Fibroblast of lung (primary cell): ENCODE measurements at regions not wholly inside any gene's neighbourhood (a gene's known extent, or its start where the extent isn't known, plus 50 kb on each side); places are given as distances from the start of the nearest gene placed in this dataset.

Experiments
- DNase-seq, 2 donors: peaks; one replicate each; pipeline versions ENCODE4 v3.0.0 to v3.0.0-alpha.2; 2010; ENCODE audit warnings: low read depth in 2 of 2
- H2AFZ ChIP-seq: 2 replicates; pipeline ENCODE4 v1.5.1; 2012; ENCODE audit warnings: low read length, control low read depth, inconsistent platforms
- H3K27ac ChIP-seq: 2 replicates; pipeline ENCODE4 v1.5.1; 2011; ENCODE audit warnings: low read length, control low read depth; ENCODE audit not compliant: insufficient read depth
- H3K27me3 ChIP-seq: 2 replicates; pipeline ENCODE4 v1.5.1; 2011; ENCODE audit warnings: mild to moderate bottlenecking, low read length; ENCODE audit not compliant: control insufficient read depth, insufficient read depth
- H3K36me3 ChIP-seq: 2 replicates; pipeline ENCODE4 v1.5.1; 2011; ENCODE audit warnings: low read length; ENCODE audit not compliant: control insufficient read depth, insufficient read depth
- H3K4me1 ChIP-seq: 2 replicates; pipeline ENCODE4 v1.5.1; 2011; ENCODE audit warnings: low read length; ENCODE audit not compliant: control insufficient read depth, insufficient read depth; ENCODE audit errors: extremely low read depth
- H3K4me2 ChIP-seq: 2 replicates; pipeline ENCODE4 v1.5.1; 2011; ENCODE audit warnings: low read length, control low read depth; ENCODE audit not compliant: insufficient read depth; ENCODE audit errors: extremely low read depth
- H3K4me3 ChIP-seq, 4 experiments: fragments of 200-600 bp in 1 of 4; sonication (generic) in 1 of 4; replicated peaks in 1 of 4; 2 replicates each; pipeline ENCODE4 v1.5.1; 2011 to 2016; ENCODE audit warnings: low read length in 4 of 4, low read depth in 3 of 4, mild to moderate bottlenecking in 3 of 4, control low read depth in 2 of 4, inconsistent platforms in 1 of 4, mixed read lengths in 1 of 4; ENCODE audit not compliant: insufficient read depth in 1 of 4; ENCODE audit errors: control extremely low read depth in 1 of 4
- H3K79me2 ChIP-seq: 2 replicates; pipeline ENCODE4 v1.5.1; 2012; ENCODE audit warnings: mild to moderate bottlenecking, low read length, inconsistent platforms; ENCODE audit not compliant: control insufficient read depth, insufficient read depth
- H3K9ac ChIP-seq: 2 replicates; pipeline ENCODE4 v1.5.1; 2011; ENCODE audit warnings: mild to moderate bottlenecking, low read length, control low read depth; ENCODE audit not compliant: insufficient read depth
- H3K9me3 ChIP-seq: 2 replicates; pipeline ENCODE4 v1.5.1; 2012; ENCODE audit warnings: low read depth, low read length; ENCODE audit not compliant: control insufficient read depth, insufficient read depth
- H4K20me1 ChIP-seq: 2 replicates; pipeline ENCODE4 v1.5.1; 2011; ENCODE audit warnings: low read length; ENCODE audit not compliant: control insufficient read depth, insufficient read depth; ENCODE audit errors: extremely low read depth
- CTCF ChIP-seq, 2 donors: IDR thresholded peaks in 1 of 2; conservative IDR thresholded peaks in 1 of 2; 1 replicate in 1 of 2; 2 replicates in 1 of 2; pipeline ENCODE4 v1.5.1; 2011 to 2012; ENCODE audit warnings: low read length in 2 of 2, control low read depth in 1 of 2, inconsistent platforms in 1 of 2, low read depth in 1 of 2, mild to moderate bottlenecking in 1 of 2
- EZH2 ChIP-seq: IDR thresholded peaks from 2 replicates; pipeline ENCODE4 v1.5.1; 2012; ENCODE audit warnings: low read length, control low read depth, mild to moderate bottlenecking; ENCODE audit errors: missing control alignments

- peak overlapping the region; percentile 9 for H3K9ac ChIP-seq
- H3K79me2 ChIP-seq = no peaks in the 10 kb centered on the region
- no peak overlapping the region for H2AFZ ChIP-seq
- peak; percentile 26 to 46 for TF ChIP-seq CTCF (conservative IDR thresholded peaks at IDR 0.05 in 1 of 2, IDR thresholded peaks at IDR 0.05 in 1 of 2; ENCODE audit: low read depth in 1 of 2, low read length in 2 of 2)
- TF ChIP-seq EZH2 = no peak
- H3K4me2 ChIP-seq = no peak overlapping the region
- DNase-seq = peak; percentile 96
- H3K27ac ChIP-seq = peak overlapping the region; percentile 66
- H3K9me3 ChIP-seq = no peaks in the 10 kb centered on the region
- no peaks in the 10 kb centered on the region for H3K27me3 ChIP-seq
- H3K4me1 ChIP-seq = peaks cover 44% of the 10 kb centered on the region
- no peaks in the 10 kb centered on the region for H3K36me3 ChIP-seq
- H3K4me3 ChIP-seq = no peak overlapping the region
- no peaks in the 10 kb centered on the region for H4K20me1 ChIP-seq
These were observed 113.7 kb upstream of the NCOR2 start for GRCh38 chr12:124680863-124681778.

- Histone ChIP-seq H3K36me3 (no peaks in the 10 kb centered on the region), H3K4me2 (peak overlapping the region; percentile 19), H4K20me1 (no peaks in the 10 kb centered on the region), H3K4me3 (no peak overlapping the region), H3K27me3 (no peaks in the 10 kb centered on the region), H3K79me2 (no peaks in the 10 kb centered on the region), H3K4me1 (peaks cover 38% of the 10 kb centered on the region), H2AFZ (no peak overlapping the region), H3K27ac (peak overlapping the region; percentile 15), H3K9ac (no peak overlapping the region), H3K9me3 (no peaks in the 10 kb centered on the region)
- DNase-seq = no peak
- TF ChIP-seq EZH2 = no peak
- TF ChIP-seq CTCF (conservative IDR thresholded peaks at IDR 0.05 in 1 of 2, IDR thresholded peaks at IDR 0.05 in 1 of 2; ENCODE audit: low read depth in 1 of 2, low read length in 2 of 2) = no peak
These were observed 112.3 kb upstream of the NCOR2 start for GRCh38 chr12:124679533-124680371.

GRCh38 chr12:124679047-124679446, 111.6 kb upstream of the NCOR2 start:
- no peaks in the 10 kb centered on the region for H3K27me3 ChIP-seq
- no peak overlapping the region for H3K4me3 ChIP-seq
- H3K9ac ChIP-seq = no peak overlapping the region
- no peaks in the 10 kb centered on the region for H3K36me3 ChIP-seq
- no peaks in the 10 kb centered on the region for H3K79me2 ChIP-seq
- no peak overlapping the region for H3K27ac ChIP-seq
- H4K20me1 ChIP-seq = no peaks in the 10 kb centered on the region
- DNase-seq = no peak
- H3K9me3 ChIP-seq = no peaks in the 10 kb centered on the region
- TF ChIP-seq CTCF (conservative IDR thresholded peaks at IDR 0.05 in 1 of 2, IDR thresholded peaks at IDR 0.05 in 1 of 2; ENCODE audit: low read depth in 1 of 2, low read length in 2 of 2) = no peak
- TF ChIP-seq EZH2 = no peak
- H2AFZ ChIP-seq = no peak overlapping the region
- peak overlapping the region; percentile 19 for H3K4me2 ChIP-seq
- H3K4me1 ChIP-seq = peaks cover 34% of the 10 kb centered on the region
